Mesenchymal stem cell (in vitro differentiated cells and primary cell): ENCODE measurements at regions not wholly inside any gene's neighbourhood (a gene's known extent, or its start where the extent isn't known, plus 50 kb on each side); places are given as distances from the start of the nearest gene placed in this dataset.
"Not testable (repeated sequence)": the region's sequence is repeated elsewhere in the genome, so short reads cannot be mapped to it uniquely, and the experiment has no call there.

Source experiments
- DNase-seq: peaks from one replicate; pipeline ENCODE4 v3.0.0-alpha.2; 2013
- H2AFZ ChIP-seq: one replicate; pipeline ENCODE4 v1.6.1; 2013; ENCODE audit warnings: low read depth, mild to moderate bottlenecking, control low read depth, inconsistent platforms, low read length, moderate library complexity
- H2AK5ac ChIP-seq: 2 replicates; pipeline ENCODE4 v1.6.1; 2013; ENCODE audit warnings: low read length, moderate library complexity, mild to moderate bottlenecking, inconsistent platforms; ENCODE audit not compliant: severe bottlenecking
- H2BK120ac ChIP-seq: one replicate; pipeline ENCODE4 v1.6.1; 2013; ENCODE audit warnings: low read depth, mild to moderate bottlenecking, inconsistent platforms, low read length, moderate library complexity
- H2BK12ac ChIP-seq, 2 experiments: one replicate each; pipeline ENCODE4 v1.6.1; 2013; ENCODE audit warnings: inconsistent platforms in 2 of 2, low read length in 2 of 2, mild to moderate bottlenecking in 2 of 2, moderate library complexity in 2 of 2, control low read depth in 1 of 2
- H2BK15ac ChIP-seq: one replicate; pipeline ENCODE4 v1.6.1; 2013; ENCODE audit warnings: mild to moderate bottlenecking, low read depth, inconsistent platforms; ENCODE audit not compliant: poor library complexity, severe bottlenecking
- H2BK5ac ChIP-seq: 2 replicates; pipeline ENCODE4 v1.6.1; 2013; ENCODE audit warnings: low read depth, mild to moderate bottlenecking, low read length, control low read depth, inconsistent platforms; ENCODE audit not compliant: poor library complexity, severe bottlenecking
- H3K14ac ChIP-seq, 2 experiments: one replicate each; pipeline ENCODE4 v1.6.1; 2013; ENCODE audit warnings: inconsistent platforms in 2 of 2, low read length in 2 of 2, control low read depth in 1 of 2, mild to moderate bottlenecking in 1 of 2, moderate library complexity in 1 of 2
- H3K18ac ChIP-seq, 2 experiments: one replicate each; pipeline ENCODE4 v1.6.1; 2013; ENCODE audit warnings: inconsistent platforms in 2 of 2, low read length in 2 of 2, control low read depth in 1 of 2, low read depth in 1 of 2, mild to moderate bottlenecking in 1 of 2
- H3K23ac ChIP-seq, 2 experiments: one replicate each; pipeline ENCODE4 v1.6.1; 2013; ENCODE audit warnings: inconsistent platforms in 2 of 2, low read length in 2 of 2, mild to moderate bottlenecking in 2 of 2, moderate library complexity in 2 of 2, control low read depth in 1 of 2
- H3K27ac ChIP-seq: 2 replicates; pipeline ENCODE4 v1.5.1; 2013; ENCODE audit warnings: mild to moderate bottlenecking, moderate library complexity, low read length, control low read depth, inconsistent platforms; ENCODE audit not compliant: poor library complexity, severe bottlenecking
- H3K27me3 ChIP-seq, 2 experiments: 2 replicates each; pipeline versions ENCODE4 v1.6.1 to v1.7.0; 2013; ENCODE audit warnings: low read length in 2 of 2, mild to moderate bottlenecking in 2 of 2, moderate library complexity in 2 of 2, control low read depth in 1 of 2, inconsistent platforms in 1 of 2; ENCODE audit not compliant: control insufficient read depth in 1 of 2, insufficient read depth in 1 of 2
- H3K36me3 ChIP-seq, 2 experiments: 2 replicates each; pipeline versions ENCODE4 v1.6.1 to v1.7.0; 2013; ENCODE audit warnings: low read length in 2 of 2, control low read depth in 1 of 2, inconsistent platforms in 1 of 2, low read depth in 1 of 2, mild to moderate bottlenecking in 1 of 2; ENCODE audit not compliant: insufficient read depth in 2 of 2, control insufficient read depth in 1 of 2
- H3K4ac ChIP-seq, 2 experiments: one replicate each; pipeline ENCODE4 v1.6.1; 2013; ENCODE audit warnings: inconsistent platforms in 2 of 2, low read length in 2 of 2, mild to moderate bottlenecking in 2 of 2, moderate library complexity in 2 of 2, control low read depth in 1 of 2, low read depth in 1 of 2
- H3K4me1 ChIP-seq: 2 replicates; pipeline ENCODE4 v1.6.1; 2013; ENCODE audit warnings: low read depth, low read length, control low read depth; ENCODE audit not compliant: control insufficient read depth, insufficient read depth
- H3K4me2 ChIP-seq: 2 replicates; pipeline ENCODE4 v1.6.1; 2013; ENCODE audit warnings: low read length, mild to moderate bottlenecking, inconsistent platforms; ENCODE audit not compliant: poor library complexity, severe bottlenecking
- H3K4me3 ChIP-seq, 2 experiments: 2 replicates each; pipeline versions ENCODE4 v1.5.1 to v1.7.0; 2013; ENCODE audit warnings: low read length in 2 of 2, mild to moderate bottlenecking in 2 of 2, control low read depth in 1 of 2, low read depth in 1 of 2; ENCODE audit not compliant: insufficient read depth in 1 of 2
- H3K79me1 ChIP-seq: replicated peaks from 2 replicates; pipeline ENCODE4 v1.6.1; 2013; ENCODE audit warnings: mild to moderate bottlenecking, control low read depth, low read length, inconsistent platforms; ENCODE audit not compliant: poor library complexity, severe bottlenecking
- H3K9ac ChIP-seq: 2 replicates; pipeline ENCODE4 v1.7.0; 2013; ENCODE audit warnings: mild to moderate bottlenecking, low read length, moderate library complexity
- H3K9me3 ChIP-seq: 2 replicates; pipeline ENCODE4 v1.7.0; 2013; ENCODE audit warnings: mild to moderate bottlenecking, low read length; ENCODE audit not compliant: control insufficient read depth
- H4K8ac ChIP-seq: one replicate; pipeline ENCODE4 v1.6.1; 2013; ENCODE audit warnings: inconsistent platforms, mild to moderate bottlenecking, low read length, moderate library complexity
- H4K91ac ChIP-seq: one replicate; pipeline ENCODE4 v1.6.1; 2013; ENCODE audit warnings: mild to moderate bottlenecking, low read length, inconsistent platforms
- WGBS: methylation state at CpG from one replicate; pipeline ENCODE4 v1.1.7; 2013; ENCODE audit warnings: mixed read lengths; 5-methylcytosine and 5-hydroxymethylcytosine counted together

DNA sequence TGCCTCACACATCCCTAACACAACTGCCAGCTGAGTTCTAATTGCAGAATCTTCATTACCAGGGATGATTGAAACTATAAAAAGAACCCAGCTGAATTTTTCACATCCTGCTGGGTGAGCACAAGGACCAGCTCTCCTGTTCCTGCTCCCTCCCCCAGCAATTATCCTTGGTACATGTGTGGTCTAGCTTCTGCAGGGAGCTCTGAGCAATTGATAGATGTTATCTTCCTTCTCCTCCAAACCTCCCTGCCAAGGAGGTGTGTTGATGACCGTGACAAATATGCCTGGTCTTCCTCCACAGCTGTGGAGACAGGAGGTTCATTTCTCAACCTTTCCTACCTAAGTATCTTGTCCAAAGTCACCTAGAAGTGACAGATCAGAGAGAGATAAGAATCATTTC, 65.3 kb upstream of the MAN1A2 start:
- Histone ChIP-seq H2BK120ac (no peak overlapping the region), H4K91ac (no peak overlapping the region), H4K8ac (no peak overlapping the region), H3K27me3 (peaks cover 0 to 7% of the 10 kb centered on the region in 2 experiments), H3K9me3 (no peaks in the 10 kb centered on the region), H2AFZ (no peak overlapping the region), H3K9ac (no peak overlapping the region), H2AK5ac (no peak overlapping the region), H3K4me3 (no peak overlapping the region), H3K4ac (no peak overlapping the region), H2BK15ac (no peak overlapping the region), H3K14ac (no peak overlapping the region), H3K18ac (no peak overlapping the region), H3K36me3 (no peaks in the 10 kb centered on the region), H3K23ac (no peak overlapping the region), H3K27ac (no peak overlapping the region), H3K79me1 (no peaks in the 10 kb centered on the region), H2BK12ac (no peak overlapping the region), H3K4me2 (no peak overlapping the region), H3K4me1 (no peaks in the 10 kb centered on the region), H2BK5ac (no peak overlapping the region)
- 19% methylated on average over 1 of the region's 1 CpG for WGBS
- DNase-seq: no peak

GRCh38 chr1:117300183-117300582, 67.1 kb upstream of the MAN1A2 start:
- not testable (repeated sequence) for H3K23ac ChIP-seq, DNase-seq, H2BK12ac ChIP-seq, H2BK15ac ChIP-seq, H3K14ac ChIP-seq, H2BK120ac ChIP-seq, H3K4me2 ChIP-seq, H3K9me3 ChIP-seq, H3K27me3 ChIP-seq, H3K79me1 ChIP-seq, H4K91ac ChIP-seq, H3K9ac ChIP-seq, H2AK5ac ChIP-seq, H2BK5ac ChIP-seq, H2AFZ ChIP-seq, H3K4me1 ChIP-seq, H3K27ac ChIP-seq, H3K36me3 ChIP-seq, H3K18ac ChIP-seq, H3K4ac ChIP-seq, H4K8ac ChIP-seq, H3K4me3 ChIP-seq
- no CpG with 5 or more reads among the region's 6 CpGs for WGBS

DNA sequence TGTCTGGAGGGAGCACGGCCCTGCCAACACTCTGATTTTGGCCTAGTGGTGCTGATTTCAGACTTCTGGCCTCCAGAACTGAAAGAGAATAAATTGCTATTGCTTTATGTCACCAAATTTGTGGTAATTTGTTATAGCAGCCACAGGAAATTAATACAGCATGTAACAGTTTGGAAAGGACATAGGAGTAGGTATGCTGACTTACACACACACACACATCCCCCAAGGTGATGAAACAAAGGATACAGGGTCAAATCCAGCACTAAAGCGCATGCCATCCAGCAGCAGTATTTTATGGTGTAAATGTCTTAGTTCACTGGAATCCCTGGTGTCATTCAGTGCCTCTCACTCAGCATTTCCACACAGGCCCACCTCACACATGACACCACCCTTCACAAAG, 72.2 kb upstream of the MAN1A2 start:
- Histone ChIP-seq H2BK120ac (no peak overlapping the region), H3K27me3 (peaks cover 0 to 5% of the 10 kb centered on the region in 2 experiments), H3K23ac (no peak overlapping the region), H3K18ac (no peak overlapping the region), H3K4me1 (no peaks in the 10 kb centered on the region), H2BK15ac (no peak overlapping the region), H3K27ac (no peak overlapping the region), H3K4ac (no peak overlapping the region), H3K9ac (no peak overlapping the region), H3K9me3 (no peaks in the 10 kb centered on the region), H3K14ac (no peak overlapping the region), H2AFZ (no peak overlapping the region), H3K36me3 (no peaks in the 10 kb centered on the region), H3K4me2 (no peak overlapping the region), H2BK5ac (no peak overlapping the region), H3K4me3 (no peak overlapping the region), H4K91ac (no peak overlapping the region), H2BK12ac (no peak overlapping the region), H2AK5ac (no peak overlapping the region), H3K79me1 (no peaks in the 10 kb centered on the region), H4K8ac (no peak overlapping the region)
- WGBS: 79% methylated on average over 2 of the region's 2 CpGs
- DNase-seq: no peak

DNA sequence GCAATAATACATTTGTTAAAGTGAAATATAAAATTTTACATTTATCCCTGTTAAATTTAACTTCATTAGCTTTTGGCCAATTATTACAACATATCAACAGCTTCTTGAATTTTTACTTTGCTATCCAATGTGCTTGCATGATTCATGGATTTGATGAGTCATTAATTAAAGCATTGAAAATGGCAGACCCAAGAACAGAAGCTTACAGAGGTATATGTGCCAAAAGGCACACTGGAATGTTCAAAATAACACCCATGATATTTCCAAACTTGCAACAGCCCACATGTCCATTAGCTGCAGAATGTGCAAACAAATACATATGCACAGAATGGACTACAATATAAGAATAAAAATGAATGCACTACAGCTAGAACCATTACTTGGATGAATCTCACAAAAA, 76.4 kb upstream of the MAN1A2 start:
- H3K4me3 ChIP-seq: no peak overlapping the region
- no peaks in the 10 kb centered on the region for H3K4me1 ChIP-seq
- no peak overlapping the region for H3K9ac ChIP-seq
- no peak overlapping the region for H3K23ac ChIP-seq
- H3K4me2 ChIP-seq: no peak overlapping the region
- H2BK120ac ChIP-seq: no peak overlapping the region
- H3K18ac ChIP-seq: no peak overlapping the region
- no peaks in the 10 kb centered on the region for H3K79me1 ChIP-seq
- H3K4ac ChIP-seq: no peak overlapping the region
- H2BK12ac ChIP-seq: no peak overlapping the region
- no peak overlapping the region for H4K8ac ChIP-seq
- no peak overlapping the region for H2BK15ac ChIP-seq
- H3K27ac ChIP-seq: no peak overlapping the region
- no peaks in the 10 kb centered on the region for H3K9me3 ChIP-seq
- no peak overlapping the region for H3K14ac ChIP-seq
- no peak overlapping the region for H4K91ac ChIP-seq
- H2AK5ac ChIP-seq: no peak overlapping the region
- DNase-seq: no peak
- H2BK5ac ChIP-seq: no peak overlapping the region
- H3K27me3 ChIP-seq: peaks cover 4% of the 10 kb centered on the region in 2 experiments
- H2AFZ ChIP-seq: no peak overlapping the region
- H3K36me3 ChIP-seq: no peaks in the 10 kb centered on the region
